ENCODE measurements at regions not wholly inside any gene's neighbourhood (a gene's known extent, or its start where the extent isn't known, plus 50 kb on each side); places are given as distances from the start of the nearest gene placed in this dataset.

GRCh38 chr9:97770808-97771372 lies 73.8 kb upstream of the XPA start:
- TF ChIP-seq, protein P1, sequence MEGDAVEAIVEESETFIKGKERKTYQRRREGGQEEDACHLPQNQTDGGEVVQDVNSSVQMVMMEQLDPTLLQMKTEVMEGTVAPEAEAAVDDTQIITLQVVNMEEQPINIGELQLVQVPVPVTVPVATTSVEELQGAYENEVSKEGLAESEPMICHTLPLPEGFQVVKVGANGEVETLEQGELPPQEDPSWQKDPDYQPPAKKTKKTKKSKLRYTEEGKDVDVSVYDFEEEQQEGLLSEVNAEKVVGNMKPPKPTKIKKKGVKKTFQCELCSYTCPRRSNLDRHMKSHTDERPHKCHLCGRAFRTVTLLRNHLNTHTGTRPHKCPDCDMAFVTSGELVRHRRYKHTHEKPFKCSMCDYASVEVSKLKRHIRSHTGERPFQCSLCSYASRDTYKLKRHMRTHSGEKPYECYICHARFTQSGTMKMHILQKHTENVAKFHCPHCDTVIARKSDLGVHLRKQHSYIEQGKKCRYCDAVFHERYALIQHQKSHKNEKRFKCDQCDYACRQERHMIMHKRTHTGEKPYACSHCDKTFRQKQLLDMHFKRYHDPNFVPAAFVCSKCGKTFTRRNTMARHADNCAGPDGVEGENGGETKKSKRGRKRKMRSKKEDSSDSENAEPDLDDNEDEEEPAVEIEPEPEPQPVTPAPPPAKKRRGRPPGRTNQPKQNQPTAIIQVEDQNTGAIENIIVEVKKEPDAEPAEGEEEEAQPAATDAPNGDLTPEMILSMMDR (IDR thresholded peaks at IDR 0.05; ENCODE audit: poor library complexity, severe bottlenecking) = no peak
- no peak for TF ChIP-seq EZH2 (IDR thresholded peaks at IDR 0.05; ENCODE audit: borderline replicate concordance, insufficient read depth, low read length, poor library complexity, severe bottlenecking)
- no peak for TF ChIP-seq MXI1 (conservative IDR thresholded peaks at IDR 0.05; ENCODE audit: poor library complexity, severe bottlenecking)
- no peak for TF ChIP-seq POLR2AphosphoS5 (IDR thresholded peaks at IDR 0.05)
- no peak for TF ChIP-seq SMC3 (conservative IDR thresholded peaks at IDR 0.05; ENCODE audit: poor library complexity)
- TF ChIP-seq TAF1 (IDR thresholded peaks at IDR 0.05; ENCODE audit: low read depth) = no peak
- TF ChIP-seq RAD21 (conservative IDR thresholded peaks at IDR 0.05) = no peak

Data from neural cell (in vitro differentiated cells).